GM18508 (cell line): ENCODE measurements at regions not wholly inside any gene's neighbourhood (a gene's known extent, or its start where the extent isn't known, plus 50 kb on each side); places are given as distances from the start of the nearest gene placed in this dataset.
"Not testable (repeated sequence)": the region's sequence is repeated elsewhere in the genome, so short reads cannot be mapped to it uniquely, and the experiment has no call there.

Experiments
- ATAC-seq: cut with Tn5 transposase; IDR thresholded peaks from one replicate; pipeline ENCODE4 v1.9.1; 2021; ENCODE audit warnings: moderate number of reproducible peaks; ENCODE audit not compliant: insufficient read depth, unreplicated experiment

- no peak for ATAC-seq
Measured at GRCh38 chr20:39705032-39705431, 742.9 kb downstream of the DHX35 start.

DNA sequence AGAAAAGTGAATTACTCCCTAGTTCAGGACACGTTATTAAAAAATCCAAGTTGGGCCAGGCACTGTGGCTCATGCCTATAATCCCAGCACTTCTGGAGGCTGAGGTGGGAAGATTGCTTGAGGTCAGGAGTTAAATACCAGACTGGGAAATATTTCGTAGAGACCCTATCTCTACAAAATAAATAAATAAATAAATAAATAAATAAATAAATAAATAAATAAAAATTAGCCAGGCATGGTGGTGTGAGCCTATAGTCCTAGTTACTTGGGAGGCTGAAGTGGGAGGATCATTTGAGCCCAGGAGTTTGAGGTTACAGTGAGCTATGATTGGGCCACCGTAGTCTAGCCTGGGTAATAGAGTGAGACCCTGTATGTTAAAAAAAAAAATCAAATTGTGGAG is 741.2 kb downstream of the DHX35 start:
- not testable (repeated sequence) for ATAC-seq

DNA sequence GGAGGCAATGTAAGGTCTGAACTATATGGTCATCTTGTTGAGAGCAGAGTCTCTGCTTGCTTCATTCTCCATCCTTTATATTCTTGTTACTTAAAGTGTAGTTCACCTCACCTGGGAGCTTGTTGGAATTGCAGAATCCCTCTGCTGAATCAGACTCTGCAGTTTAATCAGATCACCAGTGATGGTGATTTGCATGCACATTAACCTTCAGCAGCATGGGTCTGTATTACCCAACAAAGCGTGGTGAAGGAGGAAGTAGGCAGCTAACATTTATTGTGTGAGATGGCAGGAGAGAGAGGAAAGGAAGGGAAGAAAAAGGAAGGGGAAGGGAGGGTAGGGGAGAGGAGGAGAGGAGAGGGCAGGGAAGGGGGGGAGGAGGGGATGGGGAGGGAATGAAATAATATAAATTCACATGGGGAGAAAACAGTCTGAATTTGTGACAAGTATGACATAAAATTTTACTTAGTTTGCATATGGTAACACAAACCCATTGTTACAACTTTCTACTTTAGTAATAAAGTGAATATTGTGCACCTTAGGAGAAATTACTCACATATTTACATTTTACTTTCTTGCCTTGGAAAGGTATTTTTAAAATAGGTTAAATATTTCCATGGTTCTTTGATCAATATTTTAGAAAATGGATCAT is 740.7 kb downstream of the DHX35 start:
- no peak for ATAC-seq

DNA sequence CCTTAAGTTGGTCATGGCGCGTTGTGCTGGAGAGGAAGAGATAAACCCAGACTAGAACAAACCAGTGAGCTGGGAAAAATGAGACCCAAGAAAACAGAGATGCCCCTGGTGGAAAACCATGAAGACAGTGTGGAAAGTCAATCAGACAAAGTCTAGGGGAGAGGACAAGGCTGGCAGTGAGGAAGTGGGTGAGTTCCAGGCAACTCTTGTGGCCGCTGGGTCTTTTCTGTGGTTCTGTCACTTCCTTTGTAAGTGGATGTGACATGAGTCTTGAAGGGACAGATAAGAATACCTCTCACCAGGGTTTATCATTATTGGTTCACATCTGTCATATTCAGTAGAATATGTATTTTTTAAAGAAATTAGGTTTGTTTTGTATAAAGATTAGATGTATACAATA is 738.4 kb downstream of the DHX35 start:
- no peak for ATAC-seq

- ATAC-seq = no peak
Measured at GRCh38 chr20:39699166-39699725, 737.1 kb downstream of the DHX35 start.

DNA sequence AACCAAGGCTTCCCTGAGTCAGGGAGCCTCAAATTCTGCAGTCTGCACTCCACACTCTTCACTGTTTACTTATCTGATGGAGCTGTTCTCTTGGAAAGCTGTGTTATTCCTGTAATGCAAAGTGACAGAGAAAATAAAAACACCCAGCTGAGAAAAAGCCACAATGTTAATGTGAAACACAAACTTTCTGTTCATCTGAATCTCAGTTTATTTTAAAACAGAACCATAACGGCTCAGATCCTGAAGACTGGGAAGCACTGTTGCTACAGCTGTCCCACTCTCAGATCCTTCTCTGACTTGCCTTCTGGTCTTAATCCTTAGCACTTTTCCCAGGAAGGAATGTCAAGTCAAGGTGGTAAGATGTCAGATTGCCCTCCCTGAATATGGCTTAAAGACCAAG is 736.6 kb downstream of the DHX35 start:
- no peak for ATAC-seq

GRCh38 chr20:39691151-39691862 is 729.2 kb downstream of the DHX35 start:
- ATAC-seq = no peak

DNA sequence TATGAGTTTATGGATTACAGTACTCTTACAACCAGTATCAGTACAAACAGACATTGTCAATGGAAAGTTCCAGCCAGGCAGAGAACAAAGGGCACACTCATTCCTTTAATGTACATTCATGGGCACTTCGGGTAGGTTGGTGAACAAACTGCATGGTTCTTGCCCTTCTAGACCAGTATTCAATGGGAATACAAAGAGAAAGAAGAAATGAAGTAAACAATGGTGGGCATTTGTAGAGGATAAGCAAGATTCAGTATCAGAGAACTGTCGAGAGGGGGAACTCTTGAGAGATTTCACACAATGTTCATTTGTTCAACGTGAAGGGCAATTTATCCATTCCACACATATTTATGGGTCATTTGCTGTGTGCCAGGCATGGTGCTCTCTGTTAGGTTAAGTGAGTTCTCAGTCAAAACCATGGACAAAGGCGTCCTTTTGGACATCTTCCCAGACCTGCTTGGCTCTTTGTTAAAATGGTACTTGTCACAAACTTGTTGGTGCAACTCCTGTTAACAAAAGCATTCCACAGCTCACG is 714.8 kb downstream of the DHX35 start:
- no peak for ATAC-seq

- ATAC-seq = no peak
Measured at GRCh38 chr20:39676241-39676640, 714.1 kb downstream of the DHX35 start.

DNA sequence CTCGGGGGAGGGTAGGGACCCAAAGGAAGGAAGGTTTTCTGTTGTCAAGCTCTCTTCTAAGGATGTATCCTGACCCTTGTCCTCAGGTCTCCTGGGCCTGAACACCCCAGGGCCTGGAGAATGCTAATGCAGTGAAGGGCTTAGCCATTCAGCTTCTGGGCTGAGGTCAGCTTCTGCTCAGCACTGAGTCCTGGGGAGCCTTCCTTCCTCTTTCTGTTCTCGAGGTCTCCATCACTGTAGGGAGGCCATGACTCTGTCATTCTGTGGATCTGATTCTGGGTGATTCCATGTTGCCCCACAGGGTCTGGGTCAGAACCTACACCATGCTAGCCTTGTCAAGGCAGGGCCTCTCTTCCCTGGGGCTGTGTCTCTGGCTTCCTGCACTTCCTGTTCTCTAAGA is 712.7 kb downstream of the DHX35 start:
- ATAC-seq = no peak

- no peak for ATAC-seq
Measured at GRCh38 chr20:39670988-39671387, 708.8 kb downstream of the DHX35 start.

GRCh38 chr20:39669659-39670058 is 707.5 kb downstream of the DHX35 start:
- no peak for ATAC-seq

- no peak for ATAC-seq
Measured at GRCh38 chr20:39668038-39668437, 705.9 kb downstream of the DHX35 start.

DNA sequence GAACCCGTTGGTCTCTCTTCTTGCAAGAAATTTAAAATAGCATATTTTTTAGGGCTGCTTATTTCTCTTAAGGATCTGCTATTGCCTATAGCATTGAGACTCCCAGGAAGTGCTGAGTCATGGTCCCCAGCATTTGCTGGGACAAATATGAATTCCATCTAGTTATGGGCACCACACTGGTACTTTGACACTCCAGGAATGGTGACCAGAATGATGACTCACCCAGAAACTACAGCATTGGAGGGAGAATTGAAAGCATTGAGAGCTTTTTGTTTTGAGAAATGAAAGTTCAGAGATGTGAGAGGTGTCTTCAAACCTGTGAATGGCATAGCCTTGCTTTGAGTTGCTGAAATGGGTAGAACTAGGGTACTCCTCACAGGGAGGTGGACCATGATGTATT is 699.7 kb downstream of the DHX35 start:
- ATAC-seq = no peak

DNA sequence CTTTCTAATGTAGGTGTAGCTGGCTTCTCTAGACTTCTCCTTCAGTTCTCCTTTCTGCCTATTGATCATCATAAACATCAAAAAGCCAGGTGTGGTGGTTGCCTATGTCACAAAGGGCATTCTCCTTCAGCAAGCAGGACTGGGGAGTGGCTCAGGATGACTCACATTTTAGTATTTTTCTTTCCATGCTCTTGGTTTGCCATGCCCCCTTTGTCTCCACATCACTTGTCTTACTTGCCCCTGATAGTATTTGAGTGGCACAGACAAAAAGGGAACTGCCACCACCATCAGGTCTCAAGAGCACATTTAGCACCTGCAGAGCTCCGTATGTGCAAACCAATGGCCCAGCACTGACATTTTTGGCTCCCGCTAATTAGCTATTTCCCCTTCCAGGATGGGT is 698.8 kb downstream of the DHX35 start:
- ATAC-seq = no peak

- no peak for ATAC-seq
Measured at GRCh38 chr20:39660226-39660625, 698.1 kb downstream of the DHX35 start.

- ATAC-seq = no peak
Measured at GRCh38 chr20:39658662-39659409, 696.7 kb downstream of the DHX35 start.

- no peak for ATAC-seq
Measured at GRCh38 chr20:39654171-39654570, 692.0 kb downstream of the DHX35 start.

GRCh38 chr20:39651645-39652325 is 689.6 kb downstream of the DHX35 start:
- ATAC-seq = no peak

- no peak for ATAC-seq
Measured at GRCh38 chr20:39646874-39647413, 684.8 kb downstream of the DHX35 start.
